ENCODE measurements at regions not wholly inside any gene's neighbourhood (a gene's known extent, or its start where the extent isn't known, plus 50 kb on each side); places are given as distances from the start of the nearest gene placed in this dataset.

- no peak for DNase-seq
These were observed 114.2 kb upstream of the SSTR4 start for GRCh38 chr20:22920898-22921297.

- DNase-seq = no peak
These were observed 113.3 kb upstream of the SSTR4 start for GRCh38 chr20:22921595-22922421.

DNA sequence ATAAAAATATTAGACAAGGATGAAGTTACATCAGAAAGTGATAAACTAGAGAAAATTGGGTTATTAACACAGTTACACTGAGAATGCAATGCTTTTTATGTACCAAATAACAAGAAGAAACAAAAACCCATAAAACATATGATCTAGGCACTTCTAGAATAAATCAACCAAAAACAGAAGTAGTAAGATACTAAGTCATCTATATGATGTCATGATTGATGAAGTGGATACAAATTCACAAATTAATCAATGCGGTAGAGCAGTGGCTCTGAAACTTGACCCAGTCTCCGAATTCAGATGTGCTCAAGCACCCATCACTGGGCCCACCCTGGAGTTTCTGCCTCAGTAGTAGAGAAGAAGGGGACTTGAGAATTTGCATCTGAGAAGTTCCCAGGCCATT lies 112.1 kb upstream of the SSTR4 start:
- no peak for DNase-seq

DNA sequence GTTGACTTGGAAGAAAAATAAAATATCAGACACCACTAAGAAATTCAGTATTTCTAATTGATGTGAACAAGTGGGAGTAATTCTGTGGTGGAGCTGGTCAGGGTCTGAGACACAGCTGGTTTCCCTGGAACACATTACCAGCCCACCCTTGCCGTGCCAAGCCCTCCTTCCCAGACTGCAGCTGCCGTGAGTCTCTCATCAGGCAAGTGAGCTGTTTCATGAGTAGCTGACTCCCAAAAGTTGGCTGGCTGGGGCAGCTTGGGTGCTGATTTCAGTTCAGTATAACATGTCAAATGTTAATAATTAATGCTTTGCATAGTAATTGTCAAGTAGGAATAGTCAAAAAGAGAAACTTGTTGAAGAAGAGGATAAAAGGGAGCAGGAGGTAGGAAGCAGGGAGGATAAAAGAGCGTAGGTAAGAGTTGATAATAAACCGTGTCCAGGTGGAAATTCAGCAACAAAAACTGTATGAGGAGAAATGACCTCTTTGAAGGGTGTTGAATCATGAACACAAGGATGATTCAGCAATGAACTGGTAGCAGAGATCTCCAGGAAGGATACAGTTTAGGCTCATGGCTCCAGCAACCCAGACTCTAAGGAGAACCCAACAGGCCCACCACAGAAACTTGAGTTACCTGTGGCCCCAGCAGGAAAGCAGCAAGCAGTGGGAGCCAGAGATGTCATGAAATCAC lies 110.9 kb upstream of the SSTR4 start:
- DNase-seq = no peak

DNA sequence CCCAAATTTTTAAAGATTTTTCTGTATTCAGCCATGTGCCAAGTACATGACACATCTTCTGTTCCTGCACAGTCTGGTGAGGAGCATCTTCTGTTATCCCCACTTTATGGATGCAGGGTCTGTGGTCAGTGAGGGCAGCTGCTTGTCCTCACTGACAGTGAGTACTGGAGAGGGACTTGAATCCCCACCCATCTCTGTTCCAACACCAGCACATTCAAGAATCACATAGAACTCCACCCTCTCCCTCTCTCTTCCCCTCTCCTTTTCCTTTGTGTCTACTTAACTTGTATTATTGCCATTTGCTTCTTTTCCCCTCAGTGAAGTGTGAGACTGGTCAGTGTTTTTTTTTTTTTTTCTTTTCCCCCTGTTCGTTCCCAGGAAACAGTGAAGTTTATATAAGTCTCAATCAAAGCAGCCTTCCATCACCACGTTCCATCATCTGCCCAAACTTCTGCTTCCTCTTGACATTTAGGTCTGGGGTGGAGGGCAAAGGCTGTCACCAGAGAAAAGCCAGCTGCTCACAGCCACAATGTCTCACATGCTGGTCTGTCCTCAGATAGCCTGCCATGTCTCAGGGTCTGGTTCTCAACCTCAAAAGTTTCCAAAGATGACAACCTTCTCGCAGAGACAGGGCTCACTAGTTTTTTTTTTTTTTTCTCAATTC lies 110.0 kb upstream of the SSTR4 start:
- no peak for DNase-seq

DNA sequence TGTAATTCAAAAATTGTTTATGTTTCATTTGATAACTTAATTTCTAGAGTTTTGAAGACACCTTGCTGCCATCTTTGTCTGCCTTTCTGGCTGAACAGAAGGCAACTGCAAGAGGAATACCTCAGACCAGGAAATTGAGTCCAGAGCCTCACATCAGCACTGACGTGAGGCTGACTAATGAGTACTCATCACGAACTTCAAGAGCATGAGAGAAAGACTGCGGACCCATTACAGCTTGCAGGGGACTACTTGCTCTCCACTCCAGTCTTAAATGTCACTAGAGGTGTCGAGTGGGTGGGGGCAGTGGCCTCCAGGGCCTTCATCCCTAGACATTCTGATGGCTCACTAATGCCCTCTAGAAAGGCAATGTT lies 109.5 kb upstream of the SSTR4 start:
- DNase-seq = no peak

GRCh38 chr20:22927537-22927936 lies 107.6 kb upstream of the SSTR4 start:
- DNase-seq = no peak

- DNase-seq = no peak
These were observed 106.4 kb upstream of the SSTR4 start for GRCh38 chr20:22928679-22929078.

- no peak for DNase-seq
These were observed 105.5 kb upstream of the SSTR4 start for GRCh38 chr20:22929661-22930060.

DNA sequence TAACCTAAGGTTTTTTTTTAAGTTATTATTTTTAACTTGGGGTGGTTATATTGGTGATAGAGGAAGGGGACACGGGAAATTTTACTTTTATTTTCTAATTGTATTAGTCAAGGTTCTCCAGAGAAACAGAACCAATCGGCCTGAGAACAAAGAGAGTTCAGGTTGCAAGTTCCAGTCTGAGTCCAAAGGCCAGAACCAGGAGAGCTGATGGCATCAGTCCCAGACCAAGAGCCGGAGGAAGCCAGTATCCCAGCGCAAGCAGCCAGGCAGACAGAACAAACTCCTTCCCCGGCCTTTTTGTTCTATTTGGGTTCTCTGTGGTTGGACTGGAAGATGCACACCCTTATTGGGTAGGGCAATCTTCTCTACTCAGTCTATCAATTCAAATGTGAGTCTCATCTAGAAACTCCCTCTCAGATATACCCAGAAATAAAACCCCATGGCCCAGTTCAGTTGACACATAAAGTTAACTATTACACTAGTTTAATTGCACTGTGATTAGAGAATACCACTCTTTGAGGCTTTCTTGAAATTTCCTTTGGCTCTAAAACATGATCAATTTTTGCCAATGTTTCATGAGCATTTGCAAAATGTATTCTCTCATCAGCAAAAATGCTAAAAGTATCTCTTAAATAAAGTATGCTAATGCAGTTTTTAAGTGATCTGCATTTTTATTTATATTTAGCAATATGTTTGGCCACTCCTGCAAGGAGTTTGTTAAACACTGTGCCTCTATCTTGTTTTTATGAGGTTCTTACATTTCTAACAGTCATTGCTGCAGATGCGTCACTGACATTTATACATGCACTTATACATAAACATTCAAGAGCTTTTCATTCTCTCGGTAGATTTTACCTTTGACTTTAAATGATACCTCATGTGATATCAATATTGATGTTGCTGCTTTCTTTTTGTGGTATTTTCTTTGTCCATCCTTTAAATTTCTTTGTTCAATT lies 103.2 kb upstream of the SSTR4 start:
- DNase-seq = no peak

DNA sequence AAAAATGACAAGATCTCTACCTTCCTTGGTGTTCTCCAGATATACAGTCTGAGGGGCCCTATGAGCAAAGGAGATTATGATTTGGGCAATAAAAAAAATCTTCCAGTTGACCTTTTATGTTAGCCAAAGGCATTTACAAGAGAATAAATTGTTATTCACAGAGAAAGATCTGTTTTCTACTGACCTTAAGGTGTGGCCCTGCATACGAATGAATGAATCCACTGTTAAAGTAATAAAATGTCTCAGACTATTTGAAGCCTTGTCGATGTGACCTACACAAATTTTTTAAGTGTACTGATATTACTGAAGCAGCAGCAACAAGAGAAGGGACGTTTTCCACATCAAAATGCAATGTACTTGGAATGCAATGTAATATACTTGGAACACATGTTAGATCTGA lies 95.9 kb upstream of the SSTR4 start:
- DNase-seq = no peak

DNA sequence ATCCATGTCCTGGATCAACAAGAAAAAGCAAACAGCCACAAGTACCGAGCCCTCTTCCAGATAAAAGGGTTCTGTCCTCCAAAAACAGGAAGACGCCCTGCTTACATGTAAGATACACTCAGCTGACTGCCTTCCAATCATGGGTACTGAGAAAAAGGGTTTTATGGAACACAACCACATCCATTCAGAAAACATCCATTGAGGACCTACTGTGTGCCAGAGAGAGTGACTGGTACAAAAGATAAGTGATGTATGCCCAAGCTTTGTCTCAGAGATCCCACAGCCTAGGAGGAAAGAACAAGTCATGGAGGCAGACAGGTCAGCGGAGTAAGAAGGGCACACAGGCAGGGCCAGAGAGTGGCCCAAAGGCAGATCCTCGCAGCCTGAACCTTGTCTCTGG lies 94.8 kb upstream of the SSTR4 start:
- DNase-seq = no peak

GRCh38 chr20:22941550-22941949 lies 93.6 kb upstream of the SSTR4 start:
- no peak for DNase-seq

- no peak for DNase-seq
These were observed 92.4 kb upstream of the SSTR4 start for GRCh38 chr20:22942742-22943141.

DNA sequence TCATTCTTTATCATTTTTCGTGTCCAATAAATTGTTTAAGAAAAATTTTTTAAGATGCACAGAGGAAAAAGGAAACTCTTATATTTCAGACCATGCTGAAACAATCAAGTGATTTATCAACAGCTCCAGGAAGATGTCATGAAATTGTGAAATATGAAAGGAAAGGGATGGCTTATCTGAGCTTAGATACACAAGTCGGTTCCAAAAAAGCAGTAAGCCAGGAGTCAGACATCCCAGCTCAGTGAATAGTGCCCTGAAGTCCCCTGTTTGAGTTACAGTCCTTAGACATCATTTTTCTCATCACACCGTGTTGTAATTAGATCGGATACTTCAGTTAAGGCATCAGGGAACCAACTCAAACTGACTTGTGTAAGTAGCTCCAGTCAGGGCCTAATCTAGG lies 91.0 kb upstream of the SSTR4 start:
- no peak for DNase-seq

DNA sequence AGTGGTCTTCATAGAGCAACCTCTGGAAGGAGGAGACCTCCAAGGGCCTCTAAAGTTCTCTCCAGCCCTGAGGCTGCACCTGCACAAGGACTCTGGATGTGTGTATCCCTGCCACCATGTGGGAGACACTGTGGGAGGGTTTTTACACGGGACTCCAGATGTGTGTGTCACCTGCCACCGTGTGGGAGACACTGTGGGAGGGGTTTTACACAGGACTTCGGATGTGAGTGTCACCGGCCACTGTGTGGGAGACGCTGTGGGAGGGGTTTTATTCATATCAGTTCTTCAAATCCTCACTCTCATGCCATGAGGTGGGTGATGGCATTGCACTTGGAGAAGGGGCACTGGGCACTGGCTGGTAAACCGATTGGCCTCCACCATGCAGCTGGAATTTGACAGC lies 90.2 kb upstream of the SSTR4 start:
- DNase-seq = no peak

GRCh38 chr20:22946596-22946995 lies 88.5 kb upstream of the SSTR4 start:
- DNase-seq = no peak

DNA sequence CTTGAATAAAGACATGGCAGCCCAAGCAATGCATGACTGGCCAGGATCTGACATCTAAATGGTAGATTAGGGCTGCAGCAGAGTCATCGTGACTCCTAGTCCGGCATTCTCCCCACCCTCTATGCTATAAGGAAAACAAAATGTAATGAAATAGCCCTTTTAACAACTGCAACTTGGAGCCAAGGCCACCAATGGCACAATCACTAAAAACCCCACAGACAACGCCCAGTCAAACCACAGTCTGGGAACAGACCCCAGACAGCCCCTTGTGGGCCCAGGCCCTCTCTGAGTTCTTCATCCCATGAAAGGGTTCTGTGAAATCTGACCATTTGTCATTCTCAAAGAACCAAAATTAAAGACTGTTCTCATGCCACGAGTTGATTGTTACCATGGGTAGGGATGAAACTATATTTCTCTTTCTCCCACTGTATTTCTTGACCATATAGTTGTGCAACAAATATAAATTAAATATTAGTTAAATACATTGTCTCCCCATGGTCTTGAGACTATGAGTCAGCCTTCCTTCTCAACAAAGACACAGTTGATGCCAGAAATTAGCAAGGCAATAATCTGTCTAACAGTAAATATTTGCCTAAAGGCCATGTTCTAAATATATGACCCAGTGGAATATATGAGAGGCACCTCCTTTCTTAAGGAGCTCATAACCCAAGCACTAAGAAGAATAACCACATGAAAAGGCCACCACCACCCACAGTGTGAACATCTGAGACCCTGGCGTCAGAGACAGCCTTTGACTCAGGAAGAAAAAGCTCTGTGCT lies 85.6 kb upstream of the SSTR4 start:
- no peak for DNase-seq

- no peak for DNase-seq
These were observed 83.1 kb upstream of the SSTR4 start for GRCh38 chr20:22951966-22952365.

- no peak for DNase-seq
These were observed 80.5 kb upstream of the SSTR4 start for GRCh38 chr20:22954661-22955060.

DNA sequence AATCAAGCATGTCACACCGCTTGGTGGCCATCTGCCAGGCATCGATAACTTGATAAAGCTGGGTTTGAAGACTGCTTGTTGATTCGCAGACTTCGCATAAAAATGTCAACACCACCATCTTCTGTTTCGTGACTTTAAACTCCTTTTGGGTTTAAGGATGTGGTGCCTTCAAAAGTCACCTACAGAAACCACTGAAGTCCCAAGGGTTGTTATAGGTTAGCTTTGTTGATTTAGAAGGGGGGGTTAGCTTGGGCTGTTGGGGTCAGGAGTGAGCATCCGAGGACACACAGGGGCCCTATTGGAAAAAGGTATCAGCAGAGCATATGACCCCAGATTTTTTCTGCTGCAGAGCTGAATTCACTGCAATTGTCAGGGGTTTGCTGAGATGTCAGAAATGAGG lies 76.7 kb upstream of the SSTR4 start:
- DNase-seq = no peak

All from right kidney (tissue), 1 donor.